C4-2B (cell line): ENCODE measurements at regions not wholly inside any gene's neighbourhood (a gene's known extent, or its start where the extent isn't known, plus 50 kb on each side); places are given as distances from the start of the nearest gene placed in this dataset.

Source experiments
- ZFX ChIP-seq: fragments of 450-650 bp; IDR thresholded peaks from 2 replicates; pipeline ENCODE4 v1.6.1; 2017
- TF ChIP-seq, protein P1 (sequence below): fragments of 450-650 bp; conservative IDR thresholded peaks from 2 replicates; pipeline ENCODE4 v1.5.1; 2017; ENCODE audit warnings: mild to moderate bottlenecking

- TF ChIP-seq, protein P1, sequence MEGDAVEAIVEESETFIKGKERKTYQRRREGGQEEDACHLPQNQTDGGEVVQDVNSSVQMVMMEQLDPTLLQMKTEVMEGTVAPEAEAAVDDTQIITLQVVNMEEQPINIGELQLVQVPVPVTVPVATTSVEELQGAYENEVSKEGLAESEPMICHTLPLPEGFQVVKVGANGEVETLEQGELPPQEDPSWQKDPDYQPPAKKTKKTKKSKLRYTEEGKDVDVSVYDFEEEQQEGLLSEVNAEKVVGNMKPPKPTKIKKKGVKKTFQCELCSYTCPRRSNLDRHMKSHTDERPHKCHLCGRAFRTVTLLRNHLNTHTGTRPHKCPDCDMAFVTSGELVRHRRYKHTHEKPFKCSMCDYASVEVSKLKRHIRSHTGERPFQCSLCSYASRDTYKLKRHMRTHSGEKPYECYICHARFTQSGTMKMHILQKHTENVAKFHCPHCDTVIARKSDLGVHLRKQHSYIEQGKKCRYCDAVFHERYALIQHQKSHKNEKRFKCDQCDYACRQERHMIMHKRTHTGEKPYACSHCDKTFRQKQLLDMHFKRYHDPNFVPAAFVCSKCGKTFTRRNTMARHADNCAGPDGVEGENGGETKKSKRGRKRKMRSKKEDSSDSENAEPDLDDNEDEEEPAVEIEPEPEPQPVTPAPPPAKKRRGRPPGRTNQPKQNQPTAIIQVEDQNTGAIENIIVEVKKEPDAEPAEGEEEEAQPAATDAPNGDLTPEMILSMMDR: no peak
- TF ChIP-seq ZFX: no peak
These were observed 352.8 kb downstream of the RPS24 start for GRCh38 chr10:78386509-78386908.
